ENCODE measurements at regions not wholly inside any gene's neighbourhood (a gene's known extent, or its start where the extent isn't known, plus 50 kb on each side); places are given as distances from the start of the nearest gene placed in this dataset.

GRCh38 chr2:43085505-43085904, 140.9 kb downstream of the ZFP36L2 start:
- TF ChIP-seq, protein P1, sequence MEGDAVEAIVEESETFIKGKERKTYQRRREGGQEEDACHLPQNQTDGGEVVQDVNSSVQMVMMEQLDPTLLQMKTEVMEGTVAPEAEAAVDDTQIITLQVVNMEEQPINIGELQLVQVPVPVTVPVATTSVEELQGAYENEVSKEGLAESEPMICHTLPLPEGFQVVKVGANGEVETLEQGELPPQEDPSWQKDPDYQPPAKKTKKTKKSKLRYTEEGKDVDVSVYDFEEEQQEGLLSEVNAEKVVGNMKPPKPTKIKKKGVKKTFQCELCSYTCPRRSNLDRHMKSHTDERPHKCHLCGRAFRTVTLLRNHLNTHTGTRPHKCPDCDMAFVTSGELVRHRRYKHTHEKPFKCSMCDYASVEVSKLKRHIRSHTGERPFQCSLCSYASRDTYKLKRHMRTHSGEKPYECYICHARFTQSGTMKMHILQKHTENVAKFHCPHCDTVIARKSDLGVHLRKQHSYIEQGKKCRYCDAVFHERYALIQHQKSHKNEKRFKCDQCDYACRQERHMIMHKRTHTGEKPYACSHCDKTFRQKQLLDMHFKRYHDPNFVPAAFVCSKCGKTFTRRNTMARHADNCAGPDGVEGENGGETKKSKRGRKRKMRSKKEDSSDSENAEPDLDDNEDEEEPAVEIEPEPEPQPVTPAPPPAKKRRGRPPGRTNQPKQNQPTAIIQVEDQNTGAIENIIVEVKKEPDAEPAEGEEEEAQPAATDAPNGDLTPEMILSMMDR (IDR thresholded peaks at IDR 0.05): no peak
- TF ChIP-seq POLR2A (IDR thresholded peaks at IDR 0.05) (no peak), EP300 (IDR thresholded peaks at IDR 0.05) (no peak)

Measured in tibial nerve (tissue), 4 donors.